Ovary (tissue), 3 donors: ENCODE measurements at regions not wholly inside any gene's neighbourhood (a gene's known extent, or its start where the extent isn't known, plus 50 kb on each side); places are given as distances from the start of the nearest gene placed in this dataset.

Experiments
- CTCF ChIP-seq, 3 donors: fragments of 450-650 bp in 2 of 3; fragments of 200-600 bp in 1 of 3; IDR thresholded peaks; one replicate each; pipeline versions ENCODE4 v1.5.1 to v1.8.0; 2016 to 2022; ENCODE audit warnings: antibody characterized with exemption in 3 of 3, mild to moderate bottlenecking in 1 of 3
- POLR2A ChIP-seq: fragments of 450-650 bp; IDR thresholded peaks from one replicate; pipeline ENCODE4 v1.6.1; 2017; ENCODE audit warnings: antibody characterized with exemption, mild to moderate bottlenecking, moderate library complexity
- donor health status: DM: no; HTN: no; CAD: no.

DNA sequence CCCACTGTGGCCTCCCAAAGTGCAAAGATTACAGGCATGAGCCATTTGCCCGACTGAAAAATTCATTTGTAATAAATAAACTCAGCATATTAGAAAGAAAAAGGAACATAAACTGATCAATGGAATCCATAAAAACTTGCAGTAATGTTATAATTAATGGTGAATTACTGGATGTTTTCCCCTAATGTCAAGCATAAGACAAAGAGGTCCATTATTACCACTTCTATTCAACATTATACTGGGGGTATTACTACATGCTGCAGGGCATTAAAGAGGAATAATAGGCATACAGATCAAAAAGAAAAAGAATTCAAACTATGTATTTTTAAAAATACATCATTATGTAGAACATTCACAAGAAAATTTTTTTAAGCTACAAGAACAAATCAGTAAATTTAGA lies 926.8 kb downstream of the LRFN5 start:
- TF ChIP-seq POLR2A (no peak), CTCF (IDR thresholded peaks at IDR 0.05) (no peak)
